H54 (cell line): ENCODE measurements at regions not wholly inside any gene's neighbourhood (a gene's known extent, or its start where the extent isn't known, plus 50 kb on each side); places are given as distances from the start of the nearest gene placed in this dataset.

Experiments
- DNase-seq: peaks from one replicate; pipeline ENCODE4 v3.0.0; 2011; ENCODE audit warnings: low spot score, mixed read lengths; ENCODE audit not compliant: insufficient read length
- FAIRE-seq: peaks from 3 replicates; lab custom pipeline; 2011; peaks lifted over from hg19 to GRCh38; lab: Jason Lieb, UNC
- POLR2A ChIP-seq: IDR thresholded peaks from 2 replicates; pipeline ENCODE4 v1.6.1; 2011; ENCODE audit warnings: low read depth, mild to moderate bottlenecking, low read length

- DNase-seq, result no peak
- no peak for TF ChIP-seq POLR2A
- FAIRE-seq, result no peak
Measured at GRCh38 chr9:90055226-90055625, 450.4 kb downstream of the GADD45G start.

DNA sequence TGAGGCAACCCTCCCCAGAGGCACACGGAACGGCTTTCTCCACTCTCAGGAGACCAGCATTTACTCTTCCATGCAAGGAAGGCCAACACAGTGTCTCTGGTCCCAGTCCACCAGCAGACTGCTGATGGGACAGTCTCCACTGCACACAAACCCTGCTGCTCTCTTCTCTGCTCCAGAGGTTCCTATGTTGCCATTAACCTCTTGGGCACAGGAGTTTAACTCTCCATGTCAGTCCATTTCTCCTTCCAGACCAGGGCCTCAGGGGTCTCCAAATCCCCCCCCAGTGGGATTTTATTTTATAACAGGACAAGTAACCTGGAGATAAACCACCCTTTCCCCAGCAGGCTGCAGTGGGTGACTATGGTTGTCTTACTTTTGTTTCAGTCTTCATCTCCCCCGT lies 452.5 kb downstream of the GADD45G start:
- no peak for DNase-seq
- no peak for TF ChIP-seq POLR2A
- FAIRE-seq, result no peak

DNA sequence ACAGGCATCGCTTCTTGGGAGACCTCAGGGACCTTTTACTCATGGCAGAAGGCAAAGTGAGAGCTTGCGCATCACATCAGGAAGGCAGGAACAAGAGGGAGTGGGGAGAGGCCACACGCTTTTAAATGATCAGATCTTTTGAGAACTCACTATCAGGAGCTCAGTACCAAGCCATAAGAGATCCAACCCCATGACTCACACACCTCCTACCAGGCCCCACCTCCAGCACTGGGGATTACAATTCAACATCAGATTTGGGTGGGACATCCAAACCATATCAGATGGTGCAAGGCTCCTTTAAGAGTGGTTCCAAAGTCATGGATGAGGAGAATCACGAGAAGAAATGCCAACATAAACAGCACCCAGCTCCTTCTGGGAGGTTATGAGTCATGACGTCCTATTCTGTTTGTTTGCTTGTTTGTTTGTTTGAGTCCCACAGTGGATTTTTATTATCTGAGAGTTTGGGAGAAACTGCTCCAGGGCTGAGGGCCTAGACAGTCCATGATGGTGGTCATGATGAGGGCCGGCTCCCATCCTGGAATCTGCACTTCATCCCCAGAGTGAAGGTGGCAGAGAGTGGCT lies 453.5 kb downstream of the GADD45G start:
- DNase-seq, result no peak
- TF ChIP-seq POLR2A, result no peak
- no peak for FAIRE-seq

GRCh38 chr9:90059436-90059835 lies 454.6 kb downstream of the GADD45G start:
- FAIRE-seq, result no peak
- DNase-seq, result no peak
- TF ChIP-seq POLR2A, result no peak

- no peak for TF ChIP-seq POLR2A
- no peak for FAIRE-seq
- DNase-seq, result no peak
Measured at GRCh38 chr9:90060256-90060655, 455.4 kb downstream of the GADD45G start.

- no peak for TF ChIP-seq POLR2A
- FAIRE-seq (no peak), DNase-seq (no peak)
Measured at GRCh38 chr9:90061187-90061586, 456.4 kb downstream of the GADD45G start.

DNA sequence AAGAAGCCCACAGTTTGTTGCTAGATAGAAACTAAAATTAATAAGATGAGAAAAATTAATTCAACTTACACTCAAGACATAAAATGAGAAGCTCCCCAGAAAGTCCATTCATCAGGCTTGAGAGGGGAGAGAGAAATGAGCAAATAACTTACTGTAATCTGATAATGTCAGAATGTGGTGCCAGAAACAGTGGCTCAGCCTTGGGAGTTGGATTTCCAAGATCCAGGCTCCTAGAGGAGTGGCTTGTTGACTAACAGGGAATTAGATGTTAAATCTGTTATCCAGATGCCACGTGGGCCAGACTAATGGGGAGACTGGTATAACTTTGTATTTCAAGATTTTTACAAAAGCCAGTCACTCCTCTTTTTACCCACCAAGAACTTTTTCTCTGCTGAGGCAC lies 458.2 kb downstream of the GADD45G start:
- no peak for DNase-seq
- TF ChIP-seq POLR2A, result no peak
- FAIRE-seq, result no peak

- no peak for TF ChIP-seq POLR2A
- DNase-seq (no peak), FAIRE-seq (no peak)
Measured at GRCh38 chr9:90064248-90064647, 459.4 kb downstream of the GADD45G start.

GRCh38 chr9:90064971-90065370 lies 460.2 kb downstream of the GADD45G start:
- FAIRE-seq, result no peak
- no peak for TF ChIP-seq POLR2A
- no peak for DNase-seq

DNA sequence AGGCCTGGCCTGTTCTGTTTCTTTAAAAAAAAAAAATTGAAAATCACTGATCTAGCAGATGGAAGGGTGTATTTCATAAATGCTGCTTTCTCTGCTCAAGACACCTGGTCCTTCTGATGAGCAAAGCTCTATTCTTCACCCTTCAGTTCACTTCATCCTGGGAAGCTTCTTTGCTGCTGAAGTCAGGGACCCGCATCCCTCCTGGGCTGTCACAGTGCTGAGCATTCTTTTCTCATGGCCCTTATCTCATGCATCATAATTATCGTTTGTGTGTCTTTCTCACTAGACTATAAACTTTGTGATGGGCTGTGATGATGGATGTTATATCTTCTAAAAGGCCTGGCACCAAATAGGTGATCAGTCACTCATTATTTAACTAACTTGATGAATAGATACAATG lies 461.0 kb downstream of the GADD45G start:
- FAIRE-seq (no peak), DNase-seq (no peak)
- no peak for TF ChIP-seq POLR2A

GRCh38 chr9:90069085-90069484 lies 464.3 kb downstream of the GADD45G start:
- DNase-seq, result no peak
- no peak for FAIRE-seq
- TF ChIP-seq POLR2A, result no peak

DNA sequence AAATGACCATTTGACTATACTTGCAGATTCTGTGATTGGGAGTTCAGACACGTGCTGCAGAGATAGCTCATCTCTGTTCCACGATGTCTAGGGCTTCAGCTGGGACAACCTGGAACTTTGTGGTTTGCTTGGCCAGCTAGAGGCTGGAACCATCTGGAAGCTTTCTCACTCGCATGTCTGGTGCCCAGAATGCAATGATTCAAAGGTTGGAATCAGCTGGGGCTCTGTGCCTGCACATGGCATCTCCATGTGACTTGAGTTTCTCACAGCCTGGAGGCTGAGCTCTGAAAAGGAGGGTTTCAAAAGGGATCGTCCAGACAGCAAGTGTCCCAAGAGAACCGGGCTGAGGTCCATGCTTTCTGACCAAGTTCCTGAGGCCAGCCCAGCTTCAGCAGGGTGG lies 465.2 kb downstream of the GADD45G start:
- FAIRE-seq, result no peak
- no peak for DNase-seq
- no peak for TF ChIP-seq POLR2A

- no peak for TF ChIP-seq POLR2A
- DNase-seq (no peak), FAIRE-seq (no peak)
Measured at GRCh38 chr9:90070469-90070868, 465.7 kb downstream of the GADD45G start.

- no peak for FAIRE-seq
- DNase-seq, result no peak
- TF ChIP-seq POLR2A, result no peak
Measured at GRCh38 chr9:90070931-90071660, 466.3 kb downstream of the GADD45G start.
